ENCODE measurements at regions not wholly inside any gene's neighbourhood (a gene's known extent, or its start where the extent isn't known, plus 50 kb on each side); places are given as distances from the start of the nearest gene placed in this dataset.
"Not testable (repeated sequence)": the region's sequence is repeated elsewhere in the genome, so short reads cannot be mapped to it uniquely, and the experiment has no call there.

DNA sequence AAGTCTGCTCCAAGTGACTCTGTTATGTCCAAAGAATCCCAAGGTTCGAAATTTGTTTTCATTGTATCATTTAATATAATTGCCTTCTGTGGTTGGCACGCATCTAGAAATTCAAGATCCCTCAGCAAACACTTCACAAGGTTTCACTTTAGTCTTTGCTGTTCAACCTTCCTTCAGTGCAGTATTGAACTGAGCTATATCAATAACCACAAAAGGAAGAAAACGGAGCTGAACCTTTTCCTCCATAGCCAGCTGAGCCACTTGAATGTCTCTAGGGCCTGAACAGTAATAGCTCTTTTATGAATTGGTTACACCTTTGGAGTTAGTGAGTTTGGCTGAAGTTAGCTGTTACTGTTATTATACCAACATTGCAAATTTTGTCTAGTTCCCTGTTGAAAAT lies 357.7 kb upstream of the HNRNPA3 start:
- no peaks in the 10 kb centered on the region for H3K9me3 Mint-ChIP-seq
- no peak for DNase-seq
- H3K4me1 Mint-ChIP-seq (ENCODE audit: low read depth) = peaks cover 46% of the 10 kb centered on the region
- H3K4me3 Mint-ChIP-seq = no peak overlapping the region
- no peaks in the 10 kb centered on the region for H3K36me3 Mint-ChIP-seq (ENCODE audit: insufficient read depth)
- no peak for ATAC-seq
- no peaks in the 10 kb centered on the region for H3K27me3 Mint-ChIP-seq (ENCODE audit: low read depth)

DNA sequence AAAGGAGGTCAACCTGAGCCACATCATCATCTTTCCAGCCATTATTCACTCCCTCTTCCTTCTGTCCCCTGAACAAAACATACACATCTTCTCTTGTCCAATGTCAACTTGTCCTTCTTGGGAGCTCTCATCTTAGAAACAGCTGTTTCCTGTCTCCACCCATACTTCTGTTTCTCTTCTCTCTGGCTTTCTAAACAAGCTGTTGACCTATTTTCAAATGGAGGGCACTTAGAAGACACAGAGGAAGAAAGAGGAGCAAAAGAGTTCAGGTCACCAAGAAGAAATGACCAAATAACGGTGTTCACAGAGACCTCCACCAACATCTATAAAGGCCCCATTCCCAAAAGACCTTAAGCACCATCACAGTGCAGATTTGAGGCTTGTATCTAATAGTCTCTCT lies 355.9 kb upstream of the HNRNPA3 start:
- Mint-ChIP-seq H3K9me3 (no peaks in the 10 kb centered on the region), H3K4me1 (ENCODE audit: low read depth) (peaks cover 44% of the 10 kb centered on the region), H3K36me3 (ENCODE audit: insufficient read depth) (no peaks in the 10 kb centered on the region), H3K27me3 (ENCODE audit: low read depth) (peaks cover 3% of the 10 kb centered on the region), H3K4me3 (no peak overlapping the region)
- no peak for ATAC-seq
- DNase-seq = no peak

DNA sequence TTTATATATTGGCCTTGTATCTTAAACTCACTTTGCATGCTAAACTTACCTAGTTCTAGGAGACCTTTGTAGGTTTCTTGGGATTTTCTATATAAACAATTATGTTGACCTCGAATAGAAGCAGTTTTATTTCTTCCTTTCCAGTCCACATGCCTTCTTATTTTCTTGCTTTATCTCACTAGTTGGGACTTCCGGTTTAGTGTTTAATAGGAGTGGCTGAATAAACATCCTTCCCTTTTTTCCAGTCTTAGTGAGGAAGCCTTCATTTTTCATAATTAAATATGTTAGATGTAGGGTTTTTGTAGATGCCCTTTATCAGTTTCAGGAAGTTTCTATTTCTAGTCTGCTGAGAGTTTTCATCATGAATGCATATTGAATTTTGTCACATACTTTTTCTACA lies 347.3 kb upstream of the HNRNPA3 start:
- ATAC-seq (no peak), DNase-seq (no peak)
- Mint-ChIP-seq H3K27me3 (ENCODE audit: low read depth) (peaks cover 4% of the 10 kb centered on the region), H3K4me1 (ENCODE audit: low read depth) (no peaks in the 10 kb centered on the region), H3K9me3 (no peaks in the 10 kb centered on the region), H3K36me3 (ENCODE audit: insufficient read depth) (no peaks in the 10 kb centered on the region), H3K4me3 (no peak overlapping the region)

DNA sequence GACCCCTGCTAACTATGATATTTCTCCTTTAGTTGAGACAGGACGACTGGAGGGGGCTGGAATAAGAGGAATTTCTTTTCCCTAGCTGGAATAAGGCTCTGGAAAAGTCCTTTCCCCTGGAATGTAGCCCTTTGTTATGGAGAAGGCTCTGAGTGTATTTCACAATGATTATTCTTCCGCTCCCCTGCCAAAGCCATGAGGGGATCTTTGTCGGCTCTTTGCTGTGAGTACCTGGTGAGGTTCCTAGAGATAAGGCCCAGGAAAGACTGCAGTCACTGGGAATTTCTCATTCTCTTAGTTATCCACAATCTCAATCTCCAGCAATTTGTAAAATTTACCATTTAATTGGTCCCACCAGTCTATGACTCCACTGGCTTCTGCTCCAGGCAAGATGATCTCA lies 340.2 kb upstream of the HNRNPA3 start:
- Mint-ChIP-seq H3K36me3 (ENCODE audit: insufficient read depth) (peaks cover 4% of the 10 kb centered on the region), H3K4me3 (no peak overlapping the region), H3K9me3 (peaks cover 20% of the 10 kb centered on the region), H3K27me3 (ENCODE audit: low read depth) (peaks cover 2% of the 10 kb centered on the region), H3K4me1 (ENCODE audit: low read depth) (no peaks in the 10 kb centered on the region)
- DNase-seq = no peak
- ATAC-seq = no peak

DNA sequence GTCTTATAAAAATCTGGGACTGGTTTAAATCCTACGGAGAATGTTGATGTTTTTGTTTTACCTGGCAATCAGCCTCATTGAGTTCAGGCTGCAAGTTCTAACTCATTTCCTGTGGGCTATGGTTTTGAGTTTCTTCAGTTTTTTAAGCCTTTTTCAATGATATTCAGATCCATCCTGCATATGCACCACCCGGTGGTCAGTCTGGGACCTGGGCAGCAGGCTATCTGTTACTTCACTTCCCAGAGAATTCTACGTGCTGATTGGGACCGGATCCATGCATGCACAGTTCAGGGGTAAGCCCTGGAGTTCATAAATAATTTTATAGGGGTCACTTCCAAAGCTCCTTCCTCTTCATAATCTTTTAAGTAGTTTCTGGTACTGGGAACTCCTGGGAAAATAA lies 339.2 kb upstream of the HNRNPA3 start:
- DNase-seq (no peak), ATAC-seq (no peak)
- H3K9me3 Mint-ChIP-seq = peaks cover 20% of the 10 kb centered on the region
- peaks cover 4% of the 10 kb centered on the region for H3K36me3 Mint-ChIP-seq (ENCODE audit: insufficient read depth)
- H3K4me1 Mint-ChIP-seq (ENCODE audit: low read depth) = no peaks in the 10 kb centered on the region
- no peak overlapping the region for H3K4me3 Mint-ChIP-seq
- peaks cover 2% of the 10 kb centered on the region for H3K27me3 Mint-ChIP-seq (ENCODE audit: low read depth)

DNA sequence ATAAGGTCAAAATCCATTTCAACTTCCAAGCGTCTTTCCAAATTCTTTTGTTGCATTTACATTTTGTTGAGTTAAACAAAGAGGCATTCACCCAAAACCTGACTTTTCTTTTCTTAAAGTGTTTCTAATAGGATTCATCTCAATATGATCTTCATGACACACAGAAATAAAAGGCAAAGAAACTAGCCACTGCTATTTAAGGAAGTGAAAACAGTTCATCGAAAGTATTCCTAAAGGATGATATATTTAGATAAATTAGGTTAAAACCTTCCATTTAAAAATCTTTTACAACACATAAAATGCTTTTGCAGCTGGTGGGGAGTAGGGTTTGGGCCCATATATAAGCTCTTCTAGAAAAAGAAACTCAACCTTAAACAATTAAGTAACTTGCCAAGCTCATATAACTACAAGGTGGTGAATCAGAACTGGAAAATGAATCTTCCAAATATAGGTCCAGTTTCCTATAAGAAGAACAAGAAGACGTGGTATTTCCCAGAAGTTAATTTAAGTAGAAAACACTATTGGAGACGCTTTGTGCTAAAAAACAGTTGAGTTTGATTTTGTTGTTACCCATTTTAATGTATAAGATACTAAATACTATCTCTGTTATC lies 336.0 kb upstream of the HNRNPA3 start:
- H3K4me1 Mint-ChIP-seq (ENCODE audit: low read depth) = no peaks in the 10 kb centered on the region
- DNase-seq (no peak), ATAC-seq (no peak)
- peaks cover 2% of the 10 kb centered on the region for H3K36me3 Mint-ChIP-seq (ENCODE audit: insufficient read depth)
- H3K27me3 Mint-ChIP-seq (ENCODE audit: low read depth) = peaks cover 2% of the 10 kb centered on the region
- peaks cover 9% of the 10 kb centered on the region for H3K9me3 Mint-ChIP-seq
- H3K4me3 Mint-ChIP-seq = no peak overlapping the region

DNA sequence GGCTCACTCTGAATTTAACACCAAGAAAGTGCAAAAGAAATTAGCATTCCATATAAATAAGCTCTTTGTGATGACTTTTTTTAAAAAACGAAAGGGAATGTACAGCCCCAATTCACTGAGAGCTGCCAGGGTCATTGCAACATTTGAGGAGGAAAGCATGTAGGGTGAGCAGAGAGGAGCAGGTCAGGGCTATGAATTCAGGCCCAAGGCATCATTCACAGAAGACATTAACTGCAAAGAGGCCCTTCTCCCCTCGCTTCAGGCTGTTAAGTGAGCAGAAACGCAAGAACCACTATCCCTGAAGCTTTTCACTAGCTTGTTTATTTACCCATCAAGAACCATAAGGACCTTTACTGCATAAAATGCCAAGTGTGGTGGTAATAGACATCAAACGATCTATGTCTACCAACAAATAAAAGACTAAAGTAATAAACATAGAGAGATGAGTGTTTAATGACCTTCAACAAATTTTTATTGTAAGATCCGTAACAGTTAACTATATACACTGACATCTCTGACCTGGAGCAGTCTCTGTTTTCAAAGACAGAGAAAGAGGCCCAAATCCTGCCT lies 333.1 kb upstream of the HNRNPA3 start:
- Mint-ChIP-seq H3K4me1 (ENCODE audit: low read depth) (no peaks in the 10 kb centered on the region), H3K9me3 (no peaks in the 10 kb centered on the region), H3K4me3 (no peak overlapping the region), H3K36me3 (ENCODE audit: insufficient read depth) (no peaks in the 10 kb centered on the region), H3K27me3 (ENCODE audit: low read depth) (peaks cover 2% of the 10 kb centered on the region)
- DNase-seq (no peak), ATAC-seq (no peak)

DNA sequence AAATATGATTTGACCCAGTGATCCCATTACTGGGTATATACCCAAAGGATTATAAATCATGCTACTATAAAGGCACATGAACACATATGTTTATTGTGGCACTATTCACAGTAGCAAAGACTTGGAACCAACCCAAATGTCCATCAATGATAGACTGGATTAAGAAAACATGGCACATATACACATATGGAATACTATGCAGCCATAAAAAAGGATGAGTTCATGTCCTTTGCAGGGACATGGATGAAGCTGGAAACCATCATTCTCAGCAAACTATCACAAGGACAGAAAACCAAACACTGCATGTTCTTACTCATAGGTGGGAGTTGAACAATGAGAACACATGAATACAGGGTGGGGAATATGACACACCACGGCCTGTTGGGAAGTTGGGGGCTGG lies 330.5 kb upstream of the HNRNPA3 start:
- not testable (repeated sequence) for H3K4me3 Mint-ChIP-seq; H3K27me3 Mint-ChIP-seq (ENCODE audit: low read depth); DNase-seq; H3K9me3 Mint-ChIP-seq; ATAC-seq; H3K4me1 Mint-ChIP-seq (ENCODE audit: low read depth); H3K36me3 Mint-ChIP-seq (ENCODE audit: insufficient read depth)

DNA sequence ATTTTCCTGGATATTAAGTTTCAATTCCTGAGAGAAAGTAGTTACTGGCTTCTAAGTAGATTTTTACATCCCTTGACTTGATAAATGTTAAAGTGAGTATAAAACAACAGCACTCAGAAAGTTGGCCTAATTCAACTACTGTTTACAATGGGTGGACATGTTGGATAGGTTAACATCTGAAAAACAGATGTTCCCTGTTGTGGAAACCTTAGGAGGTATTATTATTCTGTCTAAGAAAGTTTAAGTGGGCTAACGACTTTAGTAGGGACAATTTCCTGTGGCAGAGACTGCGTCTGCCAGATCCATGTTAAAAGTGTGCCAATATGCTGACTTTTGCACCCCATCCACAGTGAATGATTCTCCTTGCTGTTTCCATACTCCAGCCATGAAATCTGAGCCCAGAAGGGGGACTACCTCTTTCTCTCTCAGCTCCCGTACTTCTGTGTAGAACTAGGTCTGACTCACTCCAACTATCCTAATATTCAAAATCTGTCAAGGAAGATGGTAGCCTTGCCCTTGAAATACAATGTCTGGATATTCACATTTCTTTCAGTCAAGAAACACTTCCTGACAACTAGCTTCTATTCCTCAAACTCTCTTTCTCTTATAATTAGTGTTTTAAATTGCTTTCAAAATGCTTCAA lies 327.5 kb upstream of the HNRNPA3 start:
- DNase-seq (no peak), ATAC-seq (no peak)
- H3K36me3 Mint-ChIP-seq (ENCODE audit: insufficient read depth) = no peaks in the 10 kb centered on the region
- no peaks in the 10 kb centered on the region for H3K4me1 Mint-ChIP-seq (ENCODE audit: low read depth)
- no peak overlapping the region for H3K4me3 Mint-ChIP-seq
- H3K27me3 Mint-ChIP-seq (ENCODE audit: low read depth) = no peaks in the 10 kb centered on the region
- H3K9me3 Mint-ChIP-seq = no peaks in the 10 kb centered on the region

DNA sequence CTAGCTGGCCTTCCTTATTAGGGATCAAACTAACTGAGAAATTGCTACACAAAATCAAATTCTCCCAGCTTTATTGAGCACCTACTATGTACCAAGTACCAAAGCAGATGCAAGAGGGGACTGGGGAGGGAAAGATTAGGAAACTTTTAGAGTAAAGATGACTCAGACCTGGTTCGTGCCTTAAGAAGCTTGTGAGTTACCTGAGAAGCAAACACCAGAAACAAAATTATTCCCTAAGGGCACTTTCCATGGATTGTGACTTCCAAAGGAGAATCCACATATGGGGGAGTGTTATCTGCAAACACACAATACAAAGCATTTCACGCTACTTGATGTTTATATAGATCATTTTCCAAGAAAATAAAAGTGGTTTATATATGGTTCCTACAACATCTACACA lies 326.9 kb upstream of the HNRNPA3 start:
- no peaks in the 10 kb centered on the region for H3K27me3 Mint-ChIP-seq (ENCODE audit: low read depth)
- no peaks in the 10 kb centered on the region for H3K9me3 Mint-ChIP-seq
- no peak for ATAC-seq
- H3K4me3 Mint-ChIP-seq = no peak overlapping the region
- no peak for DNase-seq
- H3K4me1 Mint-ChIP-seq (ENCODE audit: low read depth) = no peaks in the 10 kb centered on the region
- H3K36me3 Mint-ChIP-seq (ENCODE audit: insufficient read depth) = no peaks in the 10 kb centered on the region

DNA sequence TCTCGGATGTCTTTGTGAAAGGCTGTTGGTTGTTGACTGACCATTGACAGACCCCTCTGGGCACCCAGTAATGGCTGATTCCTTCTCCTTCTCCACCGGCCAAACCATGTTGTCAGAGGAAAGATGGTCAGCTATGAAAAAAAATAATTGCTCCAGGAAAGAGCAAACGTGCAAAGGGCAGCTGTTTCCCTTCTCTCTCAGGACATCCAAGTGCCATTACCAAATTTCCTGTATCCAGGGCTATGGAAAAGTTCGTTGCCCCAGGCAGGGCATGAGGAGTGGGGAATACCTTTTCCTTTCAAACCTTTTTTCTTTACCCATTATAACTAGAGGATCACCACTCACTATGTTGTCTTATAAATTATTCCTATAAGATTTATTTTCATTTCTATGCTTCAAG lies 321.5 kb upstream of the HNRNPA3 start:
- Mint-ChIP-seq H3K27me3 (ENCODE audit: low read depth) (no peaks in the 10 kb centered on the region), H3K4me1 (ENCODE audit: low read depth) (no peaks in the 10 kb centered on the region), H3K4me3 (no peak overlapping the region), H3K36me3 (ENCODE audit: insufficient read depth) (no peaks in the 10 kb centered on the region), H3K9me3 (no peaks in the 10 kb centered on the region)
- DNase-seq (no peak), ATAC-seq (no peak)

DNA sequence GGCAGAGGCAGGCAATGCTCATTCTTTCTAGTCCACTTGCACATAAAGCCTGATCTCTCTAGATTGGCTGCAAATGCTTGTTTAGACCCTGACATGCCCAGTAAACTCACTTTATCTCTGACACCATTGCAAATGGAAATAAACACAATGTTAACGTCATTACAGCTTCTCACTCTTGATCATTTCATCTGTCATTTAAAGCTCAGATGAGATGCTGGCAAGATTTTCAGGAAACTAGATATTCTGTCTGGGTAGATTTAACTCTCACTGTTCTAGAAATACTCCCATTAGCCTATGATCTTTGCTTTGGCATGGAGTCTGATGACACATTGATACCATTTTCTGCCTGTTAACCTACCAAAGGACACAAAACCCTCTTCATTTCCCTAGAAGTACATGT lies 320.7 kb upstream of the HNRNPA3 start:
- ATAC-seq = no peak
- no peaks in the 10 kb centered on the region for H3K36me3 Mint-ChIP-seq (ENCODE audit: insufficient read depth)
- no peak overlapping the region for H3K4me3 Mint-ChIP-seq

DNA sequence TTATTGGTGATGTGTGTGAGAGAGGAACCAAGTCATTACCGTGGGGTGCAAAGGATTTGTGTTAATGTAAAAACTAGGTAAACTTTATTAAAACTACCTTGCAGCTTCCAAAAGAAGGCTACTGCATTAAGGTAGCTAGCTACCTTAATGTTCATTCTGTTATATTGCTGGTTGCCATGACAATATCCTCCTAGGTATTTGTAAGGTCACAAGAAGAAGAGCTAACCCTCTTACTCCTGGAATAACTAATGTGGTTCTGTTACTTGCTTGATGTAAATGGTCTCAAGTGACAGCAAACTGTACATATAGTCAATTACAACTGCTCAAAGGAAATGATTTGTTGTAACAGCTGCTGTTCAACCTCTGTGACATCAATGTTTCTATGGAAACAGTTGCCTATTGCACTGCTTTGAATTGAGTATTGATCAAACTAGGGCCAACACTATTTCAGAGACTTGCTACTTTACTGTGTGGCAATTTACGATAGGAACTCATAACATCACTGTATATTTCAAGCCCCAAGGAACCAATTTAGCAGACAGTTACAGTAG lies 319.8 kb upstream of the HNRNPA3 start:
- Mint-ChIP-seq H3K4me3 (no peak overlapping the region), H3K36me3 (ENCODE audit: insufficient read depth) (no peaks in the 10 kb centered on the region), H3K4me1 (ENCODE audit: low read depth) (no peaks in the 10 kb centered on the region), H3K27me3 (ENCODE audit: low read depth) (no peaks in the 10 kb centered on the region), H3K9me3 (no peaks in the 10 kb centered on the region)
- ATAC-seq (no peak), DNase-seq (no peak)

More for the DNA sequence above, 320.7 kb upstream of the HNRNPA3 start:
- no peak for DNase-seq
- Mint-ChIP-seq H3K27me3 (ENCODE audit: low read depth) (no peaks in the 10 kb centered on the region), H3K4me1 (ENCODE audit: low read depth) (no peaks in the 10 kb centered on the region), H3K9me3 (no peaks in the 10 kb centered on the region)

DNA sequence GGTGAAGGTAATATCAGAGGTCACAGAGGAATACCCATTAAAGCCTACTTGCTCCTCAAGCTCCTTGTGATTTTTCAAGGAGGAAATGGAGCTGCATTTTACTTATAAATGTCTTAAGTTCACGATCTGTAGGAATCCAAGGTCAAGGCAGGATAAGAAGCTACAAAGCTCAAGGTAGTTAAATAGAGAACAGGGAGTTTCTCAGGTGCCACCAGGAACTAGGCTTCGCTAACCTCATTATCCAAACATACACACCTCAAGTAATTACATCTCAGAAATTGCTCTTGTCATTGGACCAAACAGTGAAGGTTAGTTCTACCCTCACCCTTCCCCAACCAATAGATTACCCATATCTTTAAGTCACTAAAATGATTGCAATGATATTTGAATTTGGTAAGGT lies 317.4 kb upstream of the HNRNPA3 start:
- Mint-ChIP-seq H3K9me3 (no peaks in the 10 kb centered on the region), H3K4me3 (no peak overlapping the region), H3K27me3 (ENCODE audit: low read depth) (no peaks in the 10 kb centered on the region), H3K36me3 (ENCODE audit: insufficient read depth) (no peaks in the 10 kb centered on the region), H3K4me1 (ENCODE audit: low read depth) (no peaks in the 10 kb centered on the region)
- no peak for DNase-seq
- ATAC-seq = no peak

DNA sequence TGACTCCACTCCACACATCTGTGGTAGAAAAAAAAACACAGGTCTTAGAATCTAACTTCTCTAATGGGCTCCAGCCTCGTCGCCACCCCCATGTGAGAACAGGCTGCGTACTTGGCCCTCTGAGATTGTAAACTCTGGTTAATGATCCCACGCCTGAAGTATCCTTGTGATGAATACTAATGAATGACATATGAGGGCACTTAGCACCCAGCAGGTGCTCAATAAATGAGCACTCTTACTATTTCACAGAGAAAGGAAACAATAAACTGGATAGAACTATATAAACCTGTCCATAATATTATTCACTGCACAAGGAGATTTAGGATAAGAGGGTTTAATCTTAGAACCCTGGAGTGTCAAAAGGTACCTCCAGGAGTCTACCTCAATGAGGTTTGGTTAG lies 310.1 kb upstream of the HNRNPA3 start:
- ATAC-seq = no peak
- peaks cover 2% of the 10 kb centered on the region for H3K27me3 Mint-ChIP-seq (ENCODE audit: low read depth)
- H3K4me1 Mint-ChIP-seq (ENCODE audit: low read depth) = no peaks in the 10 kb centered on the region
- no peaks in the 10 kb centered on the region for H3K36me3 Mint-ChIP-seq (ENCODE audit: insufficient read depth)
- H3K4me3 Mint-ChIP-seq = no peak overlapping the region
- no peak for DNase-seq
- H3K9me3 Mint-ChIP-seq = no peaks in the 10 kb centered on the region
